NCI-H1436 treated with DMSO at 0.1 percent for 48 hours (cell line): ENCODE measurements at regions not wholly inside any gene's neighbourhood (a gene's known extent, or its start where the extent isn't known, plus 50 kb on each side); places are given as distances from the start of the nearest gene placed in this dataset.

Experiments used
- DNase-seq: peaks from one replicate; lab custom pipeline; 2025; lab: John Stamatoyannopoulos, UW

- no peak for DNase-seq
These were observed 53.2 kb upstream of the FAM3C start for GRCh38 chr7:121449329-121449728.

GRCh38 chr7:121448429-121448828 is 52.3 kb upstream of the FAM3C start:
- DNase-seq, result no peak

GRCh38 chr7:121447911-121448300 is 51.8 kb upstream of the FAM3C start:
- no peak for DNase-seq

- DNase-seq, result no peak
These were observed 51.3 kb upstream of the FAM3C start for GRCh38 chr7:121447243-121447910.

GRCh38 chr7:121446526-121446925 is 50.4 kb upstream of the FAM3C start:
- no peak for DNase-seq
